ENCODE measurements at regions not wholly inside any gene's neighbourhood (a gene's known extent, or its start where the extent isn't known, plus 50 kb on each side); places are given as distances from the start of the nearest gene placed in this dataset.

- H3K9me3 ChIP-seq (ENCODE audit: control insufficient read depth in 2 of 2, insufficient read depth in 1 of 2, low read depth in 1 of 2, low read length in 1 of 2): no peaks in the 10 kb centered on the region
- FAIRE-seq (peak; percentile 44), DNase-seq (no peak)
- peaks cover 0 to 9% (median 0%) of the 10 kb centered on the region in 3 donors for H3K4me1 ChIP-seq (ENCODE audit: control insufficient read depth in 3 of 3, insufficient read depth in 2 of 3, low read depth in 1 of 3, low read length in 2 of 3)
- no peak overlapping the region for H3K27ac ChIP-seq (ENCODE audit: low read depth in 1 of 3, low read length in 2 of 3)
- 86 to 98% (median 95%) methylated on average over 1 of the region's 1 CpG for WGBS, 3 donors
- H3K27me3 ChIP-seq (ENCODE audit: control insufficient read depth in 3 of 3, insufficient read depth in 3 of 3, low read length in 3 of 3): no peaks in the 10 kb centered on the region
- H3K4me3 ChIP-seq (ENCODE audit: low read depth in 1 of 3, low read length in 3 of 3): no peak overlapping the region
- H3K36me3 ChIP-seq (ENCODE audit: control insufficient read depth in 3 of 3, insufficient read depth in 2 of 3, low read depth in 1 of 3, low read length in 3 of 3): no peaks in the 10 kb centered on the region
Observed at GRCh38 chr2:41718705-41719104, 329.1 kb upstream of the PKDCC start.

- no peak overlapping the region for H3K27ac ChIP-seq (ENCODE audit: low read depth in 1 of 3, low read length in 2 of 3)
- H3K9me3 ChIP-seq (ENCODE audit: control insufficient read depth in 2 of 2, insufficient read depth in 1 of 2, low read depth in 1 of 2, low read length in 1 of 2): no peaks in the 10 kb centered on the region
- peaks cover 0 to 12% (median 0%) of the 10 kb centered on the region in 3 donors for H3K4me1 ChIP-seq (ENCODE audit: control insufficient read depth in 3 of 3, insufficient read depth in 2 of 3, low read depth in 1 of 3, low read length in 2 of 3)
- no peak for DNase-seq
- no peak for FAIRE-seq
- H3K4me3 ChIP-seq (ENCODE audit: low read depth in 1 of 3, low read length in 3 of 3): no peak overlapping the region
- H3K36me3 ChIP-seq (ENCODE audit: control insufficient read depth in 3 of 3, insufficient read depth in 2 of 3, low read depth in 1 of 3, low read length in 3 of 3): no peaks in the 10 kb centered on the region
- H3K27me3 ChIP-seq (ENCODE audit: control insufficient read depth in 3 of 3, insufficient read depth in 3 of 3, low read length in 3 of 3): no peaks in the 10 kb centered on the region
- WGBS, 3 donors: 97 to 99% (median 97%) methylated on average over 6 of the region's 6 CpGs
Observed at GRCh38 chr2:41719756-41720155, 328.1 kb upstream of the PKDCC start.

GRCh38 chr2:41720331-41721251, 327.2 kb upstream of the PKDCC start:
- H3K36me3 ChIP-seq (ENCODE audit: control insufficient read depth in 3 of 3, insufficient read depth in 2 of 3, low read depth in 1 of 3, low read length in 3 of 3): no peaks in the 10 kb centered on the region
- 57 to 76% (median 72%) methylated on average over 6 of the region's 6 CpGs for WGBS, 3 donors
- no peaks in the 10 kb centered on the region for H3K9me3 ChIP-seq (ENCODE audit: control insufficient read depth in 2 of 2, insufficient read depth in 1 of 2, low read depth in 1 of 2, low read length in 1 of 2)
- H3K4me3 ChIP-seq (ENCODE audit: low read depth in 1 of 3, low read length in 3 of 3): no peak overlapping the region
- FAIRE-seq: peak; percentile 70
- H3K27me3 ChIP-seq (ENCODE audit: control insufficient read depth in 3 of 3, insufficient read depth in 3 of 3, low read length in 3 of 3): no peaks in the 10 kb centered on the region
- DNase-seq: peak; percentile 12 to 24
- H3K4me1 ChIP-seq (ENCODE audit: control insufficient read depth in 3 of 3, insufficient read depth in 2 of 3, low read depth in 1 of 3, low read length in 2 of 3): peaks cover 0 to 12% (median 0%) of the 10 kb centered on the region in 3 donors
- peak overlapping the region in 2 of 3 donors; percentile 21 to 43 for H3K27ac ChIP-seq (ENCODE audit: low read depth in 1 of 3, low read length in 2 of 3)

- no peak overlapping the region for H3K4me3 ChIP-seq (ENCODE audit: low read depth in 1 of 3, low read length in 3 of 3)
- 92 to 93% (median 92%) methylated on average over 6 of the region's 6 CpGs for WGBS, 3 donors
- H3K9me3 ChIP-seq (ENCODE audit: control insufficient read depth in 2 of 2, insufficient read depth in 1 of 2, low read depth in 1 of 2, low read length in 1 of 2): no peaks in the 10 kb centered on the region
- no peak overlapping the region for H3K27ac ChIP-seq (ENCODE audit: low read depth in 1 of 3, low read length in 2 of 3)
- DNase-seq: no peak
- H3K36me3 ChIP-seq (ENCODE audit: control insufficient read depth in 3 of 3, insufficient read depth in 2 of 3, low read depth in 1 of 3, low read length in 3 of 3): no peaks in the 10 kb centered on the region
- peaks cover 0 to 12% (median 0%) of the 10 kb centered on the region in 3 donors for H3K4me1 ChIP-seq (ENCODE audit: control insufficient read depth in 3 of 3, insufficient read depth in 2 of 3, low read depth in 1 of 3, low read length in 2 of 3)
- H3K27me3 ChIP-seq (ENCODE audit: control insufficient read depth in 3 of 3, insufficient read depth in 3 of 3, low read length in 3 of 3): no peaks in the 10 kb centered on the region
- no peak for FAIRE-seq
Observed at GRCh38 chr2:41722668-41723369, 325.0 kb upstream of the PKDCC start.

- WGBS, 3 donors: 66 to 96% (median 87%) methylated on average over 3 of the region's 3 CpGs
- Histone ChIP-seq H3K27ac (ENCODE audit: low read depth in 1 of 3, low read length in 2 of 3) (peak overlapping the region in 1 of 3 donors; percentile 29), H3K4me3 (ENCODE audit: low read depth in 1 of 3, low read length in 3 of 3) (no peak overlapping the region), H3K4me1 (ENCODE audit: control insufficient read depth in 3 of 3, insufficient read depth in 2 of 3, low read depth in 1 of 3, low read length in 2 of 3) (peaks cover 0 to 12% (median 0%) of the 10 kb centered on the region in 3 donors), H3K9me3 (ENCODE audit: control insufficient read depth in 2 of 2, insufficient read depth in 1 of 2, low read depth in 1 of 2, low read length in 1 of 2) (no peaks in the 10 kb centered on the region), H3K27me3 (ENCODE audit: control insufficient read depth in 3 of 3, insufficient read depth in 3 of 3, low read length in 3 of 3) (no peaks in the 10 kb centered on the region), H3K36me3 (ENCODE audit: control insufficient read depth in 3 of 3, insufficient read depth in 2 of 3, low read depth in 1 of 3, low read length in 3 of 3) (no peaks in the 10 kb centered on the region)
- no peak for FAIRE-seq
- no peak for DNase-seq
Observed at GRCh38 chr2:41723526-41723925, 324.3 kb upstream of the PKDCC start.

GRCh38 chr2:41724465-41724864, 323.4 kb upstream of the PKDCC start:
- peak overlapping the region in 1 of 3 donors; percentile 29 for H3K27ac ChIP-seq (ENCODE audit: low read depth in 1 of 3, low read length in 2 of 3)
- H3K27me3 ChIP-seq (ENCODE audit: control insufficient read depth in 3 of 3, insufficient read depth in 3 of 3, low read length in 3 of 3): no peaks in the 10 kb centered on the region
- no peaks in the 10 kb centered on the region for H3K9me3 ChIP-seq (ENCODE audit: control insufficient read depth in 2 of 2, insufficient read depth in 1 of 2, low read depth in 1 of 2, low read length in 1 of 2)
- DNase-seq: peak; percentile 29 to 68
- peaks cover 0 to 12% (median 0%) of the 10 kb centered on the region in 3 donors for H3K4me1 ChIP-seq (ENCODE audit: control insufficient read depth in 3 of 3, insufficient read depth in 2 of 3, low read depth in 1 of 3, low read length in 2 of 3)
- 14 to 39% (median 22%) methylated on average over 3 of the region's 3 CpGs for WGBS, 3 donors
- no peak for FAIRE-seq
- no peaks in the 10 kb centered on the region for H3K36me3 ChIP-seq (ENCODE audit: control insufficient read depth in 3 of 3, insufficient read depth in 2 of 3, low read depth in 1 of 3, low read length in 3 of 3)
- no peak overlapping the region for H3K4me3 ChIP-seq (ENCODE audit: low read depth in 1 of 3, low read length in 3 of 3)

- Histone ChIP-seq H3K27ac (ENCODE audit: low read depth in 1 of 3, low read length in 2 of 3) (peak overlapping the region in 1 of 3 donors; percentile 8), H3K4me3 (ENCODE audit: low read depth in 1 of 3, low read length in 3 of 3) (no peak overlapping the region), H3K36me3 (ENCODE audit: control insufficient read depth in 3 of 3, insufficient read depth in 2 of 3, low read depth in 1 of 3, low read length in 3 of 3) (no peaks in the 10 kb centered on the region), H3K27me3 (ENCODE audit: control insufficient read depth in 3 of 3, insufficient read depth in 3 of 3, low read length in 3 of 3) (no peaks in the 10 kb centered on the region), H3K9me3 (ENCODE audit: control insufficient read depth in 2 of 2, insufficient read depth in 1 of 2, low read depth in 1 of 2, low read length in 1 of 2) (no peaks in the 10 kb centered on the region), H3K4me1 (ENCODE audit: control insufficient read depth in 3 of 3, insufficient read depth in 2 of 3, low read depth in 1 of 3, low read length in 2 of 3) (peaks cover 0 to 9% (median 0%) of the 10 kb centered on the region in 3 donors)
- WGBS, 3 donors: 69 to 86% (median 82%) methylated on average over 3 of the region's 3 CpGs
- FAIRE-seq (no peak), DNase-seq (no peak)
Observed at GRCh38 chr2:41725901-41726300, 321.9 kb upstream of the PKDCC start.

- 90 to 92% (median 91%) methylated on average over 6 of the region's 6 CpGs for WGBS, 3 donors
- Histone ChIP-seq H3K36me3 (ENCODE audit: control insufficient read depth in 3 of 3, insufficient read depth in 2 of 3, low read depth in 1 of 3, low read length in 3 of 3) (no peaks in the 10 kb centered on the region), H3K4me3 (ENCODE audit: low read depth in 1 of 3, low read length in 3 of 3) (no peak overlapping the region), H3K4me1 (ENCODE audit: control insufficient read depth in 3 of 3, insufficient read depth in 2 of 3, low read depth in 1 of 3, low read length in 2 of 3) (peaks cover 0 to 7% (median 0%) of the 10 kb centered on the region in 3 donors), H3K27ac (ENCODE audit: low read depth in 1 of 3, low read length in 2 of 3) (peak overlapping the region in 1 of 3 donors; percentile 8), H3K9me3 (ENCODE audit: control insufficient read depth in 2 of 2, insufficient read depth in 1 of 2, low read depth in 1 of 2, low read length in 1 of 2) (no peaks in the 10 kb centered on the region), H3K27me3 (ENCODE audit: control insufficient read depth in 3 of 3, insufficient read depth in 3 of 3, low read length in 3 of 3) (no peaks in the 10 kb centered on the region)
- DNase-seq (no peak), FAIRE-seq (no peak)
Observed at GRCh38 chr2:41726364-41726763, 321.5 kb upstream of the PKDCC start.
